HG03571 (cell line): ENCODE measurements at regions not wholly inside any gene's neighbourhood (a gene's known extent, or its start where the extent isn't known, plus 50 kb on each side); places are given as distances from the start of the nearest gene placed in this dataset.

ENCODE experiments used
- ATAC-seq: cut with Tn5 transposase; IDR thresholded peaks from one replicate; pipeline ENCODE4 v1.9.1; 2021; ENCODE audit not compliant: unreplicated experiment

DNA sequence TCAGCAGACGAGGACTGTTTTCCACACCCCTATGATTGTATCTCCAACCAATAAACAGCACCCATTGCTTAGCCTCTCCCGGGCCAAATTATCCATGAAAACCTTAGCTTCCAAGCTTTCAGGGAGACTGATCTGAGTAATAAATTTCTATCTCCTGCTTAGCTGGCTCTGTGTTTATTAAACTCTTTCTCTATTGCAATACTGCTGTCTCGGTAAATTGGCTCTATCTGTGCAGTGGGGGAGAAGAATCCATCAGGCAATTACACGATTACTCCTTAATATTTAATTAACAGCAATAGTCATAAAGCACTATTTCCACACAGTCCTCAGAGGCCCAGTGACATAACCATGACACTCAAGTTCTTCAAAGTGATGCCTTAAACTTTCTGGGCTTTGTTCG, 1122.8 kb downstream of the TYW1 start:
- no peak for ATAC-seq

GRCh38 chr7:68121056-68121455, 1124.4 kb downstream of the TYW1 start:
- no peak for ATAC-seq

GRCh38 chr7:68121655-68122054, 1125.0 kb downstream of the TYW1 start:
- no peak for ATAC-seq

DNA sequence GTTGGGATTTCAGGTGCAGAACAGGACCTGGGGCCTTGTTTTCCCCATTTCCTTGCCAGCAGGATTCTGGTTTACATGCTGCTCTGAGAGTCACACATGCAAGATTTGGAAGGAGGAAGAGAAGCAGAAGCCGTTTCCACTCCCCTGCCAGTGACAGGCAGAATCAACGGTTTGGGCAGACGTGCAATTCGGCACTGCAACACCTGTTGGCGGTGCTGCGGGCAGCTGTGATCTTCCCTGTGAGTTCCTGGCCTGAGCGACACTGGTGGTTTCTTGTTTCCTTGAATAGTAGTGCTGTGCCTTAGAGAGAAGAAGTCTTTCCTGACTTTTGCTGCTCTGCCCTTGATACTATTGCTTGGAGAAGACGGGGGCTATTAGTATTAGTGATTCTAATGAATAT, 1126.2 kb downstream of the TYW1 start:
- no peak for ATAC-seq

- ATAC-seq = no peak
Observed at GRCh38 chr7:68125168-68125567, 1128.5 kb downstream of the TYW1 start.

- no peak for ATAC-seq
Observed at GRCh38 chr7:68133045-68133444, 1136.4 kb downstream of the TYW1 start.

- ATAC-seq = no peak
Observed at GRCh38 chr7:68143345-68143744, 1146.7 kb downstream of the TYW1 start.

DNA sequence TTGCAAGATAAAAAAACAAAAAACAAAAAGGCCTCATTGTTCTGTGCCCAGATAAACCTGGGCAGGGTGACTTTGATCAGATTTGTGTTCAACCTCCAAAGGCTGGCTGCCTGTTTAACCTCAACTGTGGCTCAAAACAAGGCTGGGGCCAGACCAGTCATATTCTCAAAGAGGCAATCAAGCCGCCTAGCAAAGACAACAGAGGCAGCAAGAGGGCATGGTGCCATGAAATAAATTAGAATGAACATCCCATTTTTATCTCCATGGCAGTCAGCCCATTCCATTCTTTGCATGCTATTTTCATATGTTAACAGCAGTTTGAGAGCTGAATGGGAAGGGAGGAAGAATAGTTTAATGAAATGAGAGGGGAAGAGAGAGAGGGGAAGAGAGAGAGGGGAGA, 1150.3 kb downstream of the TYW1 start:
- no peak for ATAC-seq

DNA sequence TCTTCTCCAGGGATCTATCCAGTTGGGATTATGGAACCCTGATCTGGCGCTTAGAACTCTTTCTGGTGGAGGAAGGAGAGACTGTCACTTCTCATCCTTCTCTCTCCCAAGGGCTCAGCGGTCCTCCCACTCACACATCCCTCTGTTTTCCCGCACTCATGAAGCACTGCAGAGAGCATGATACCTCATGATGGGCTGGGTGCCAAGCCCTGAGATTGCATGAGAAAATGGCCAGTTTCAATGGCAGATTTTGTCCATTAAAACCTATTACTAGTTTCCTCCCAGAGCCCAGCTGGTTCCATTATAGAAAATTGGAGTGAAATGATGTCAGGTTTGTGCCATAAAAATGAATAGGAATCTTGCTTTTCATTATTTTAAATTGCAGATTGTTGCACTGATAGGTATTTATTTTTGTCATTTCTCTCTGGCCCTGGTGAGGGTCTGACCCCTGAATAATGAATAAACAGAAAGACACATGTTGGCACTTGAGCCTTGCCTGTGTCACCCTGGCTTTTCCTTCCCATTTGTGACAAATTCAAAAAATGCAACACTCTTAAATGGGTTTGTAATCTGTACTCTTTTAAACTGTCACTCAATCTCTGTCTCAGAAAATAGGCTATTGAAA, 1151.1 kb downstream of the TYW1 start:
- ATAC-seq = no peak

- ATAC-seq = no peak
Observed at GRCh38 chr7:68148440-68148839, 1151.8 kb downstream of the TYW1 start.

DNA sequence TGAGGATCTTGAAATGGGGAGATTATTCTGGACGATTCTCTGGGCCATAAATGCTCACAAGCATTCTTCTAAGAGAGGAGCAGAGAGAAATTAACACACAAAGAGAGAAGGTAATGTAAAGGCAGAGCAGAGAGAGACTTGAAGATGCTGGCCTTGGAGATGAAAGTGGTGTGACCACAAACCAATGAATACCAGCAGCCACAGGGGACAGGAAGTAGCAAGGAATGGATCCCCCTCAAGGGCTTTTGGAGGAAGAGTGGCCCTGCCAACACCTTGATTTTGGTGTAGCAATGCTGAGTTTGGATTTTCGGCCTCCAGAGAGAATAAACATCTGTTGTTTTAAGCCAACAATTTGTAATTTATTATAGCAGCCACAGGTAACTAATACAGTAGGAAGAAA, 1155.6 kb downstream of the TYW1 start:
- ATAC-seq = no peak

- no peak for ATAC-seq
Observed at GRCh38 chr7:68155676-68156075, 1159.0 kb downstream of the TYW1 start.

- ATAC-seq = no peak
Observed at GRCh38 chr7:68158686-68159295, 1162.2 kb downstream of the TYW1 start.

GRCh38 chr7:68162712-68163111, 1166.1 kb downstream of the TYW1 start:
- ATAC-seq = no peak

DNA sequence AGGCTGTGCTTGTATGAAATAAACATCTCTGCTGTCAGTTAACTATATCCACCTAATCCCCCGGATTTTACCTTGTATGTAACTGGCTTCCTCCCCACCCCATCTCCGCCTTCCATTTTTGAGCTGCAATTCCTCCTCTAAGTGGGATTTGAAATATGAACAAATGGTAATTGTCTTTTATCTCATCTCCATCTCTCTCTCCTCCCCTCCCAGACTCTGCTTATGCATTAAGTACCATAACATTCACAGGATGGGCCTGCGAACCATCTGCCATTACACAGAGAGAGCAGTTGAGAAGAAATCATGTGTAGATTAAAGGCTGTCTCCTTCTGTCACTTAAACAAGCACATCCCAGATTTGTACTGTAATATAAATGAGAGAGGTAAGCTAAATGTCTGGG, 1169.9 kb downstream of the TYW1 start:
- no peak for ATAC-seq

- no peak for ATAC-seq
Observed at GRCh38 chr7:68173513-68173912, 1176.9 kb downstream of the TYW1 start.

DNA sequence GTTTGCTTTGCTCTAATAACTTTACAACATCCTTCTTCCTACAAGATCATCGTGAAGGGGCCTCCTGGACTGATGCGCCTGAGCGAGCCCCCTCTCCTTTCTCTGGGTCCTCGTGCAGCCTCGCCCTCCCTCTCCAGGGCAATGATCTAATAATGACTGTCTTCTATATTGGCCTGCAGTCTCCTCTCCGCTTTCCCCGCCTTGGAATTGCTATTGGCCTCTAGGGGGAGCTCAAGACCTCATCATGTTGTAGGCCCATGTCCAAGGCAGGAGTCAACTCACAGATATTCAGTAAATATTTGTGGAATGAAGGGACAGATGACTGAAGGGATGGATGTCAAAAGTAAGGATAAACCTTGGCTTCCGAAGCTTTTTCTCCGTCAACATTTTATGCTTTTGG, 1180.3 kb downstream of the TYW1 start:
- no peak for ATAC-seq

DNA sequence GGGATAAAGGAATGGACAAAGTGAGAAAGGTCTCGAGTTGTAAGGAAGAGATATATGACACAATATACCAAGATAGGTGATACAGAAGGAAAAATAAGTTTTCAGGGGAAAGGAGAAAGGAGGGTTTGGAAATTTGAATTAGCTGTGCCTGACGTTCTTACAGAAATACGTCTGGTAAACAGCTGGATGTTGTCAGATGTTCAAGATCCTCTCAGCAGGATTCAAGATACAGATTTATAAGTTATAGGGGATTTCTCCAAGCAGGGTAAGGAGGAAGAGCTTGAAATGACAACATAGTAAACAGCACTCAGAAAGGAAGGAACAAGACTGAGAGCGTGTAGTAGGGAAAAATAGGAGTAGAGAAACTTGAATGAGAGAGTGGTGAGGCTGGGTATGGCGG, 1184.1 kb downstream of the TYW1 start:
- ATAC-seq = no peak

- no peak for ATAC-seq
Observed at GRCh38 chr7:68183176-68183575, 1186.5 kb downstream of the TYW1 start.

- no peak for ATAC-seq
Observed at GRCh38 chr7:68185631-68186456, 1189.2 kb downstream of the TYW1 start.

DNA sequence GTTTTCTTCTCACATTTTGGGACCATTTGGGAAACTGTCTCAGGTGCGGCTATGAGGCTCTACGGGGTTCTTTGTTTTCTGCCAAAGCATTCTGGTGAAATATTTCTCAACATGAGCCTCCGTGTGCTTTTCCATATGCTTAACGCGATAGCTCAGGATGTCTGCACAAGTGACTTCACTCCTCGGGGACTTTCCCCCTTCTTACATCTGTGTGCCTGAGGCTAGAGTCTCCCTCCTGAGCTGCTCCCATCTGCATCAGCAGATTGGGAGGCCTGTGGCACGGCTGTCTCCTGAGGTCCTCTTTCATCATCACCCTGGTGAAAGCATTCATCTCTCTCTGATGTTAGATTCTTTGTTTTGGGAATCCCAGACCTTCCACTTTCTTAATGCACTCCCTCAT, 1190.9 kb downstream of the TYW1 start:
- ATAC-seq = no peak

GRCh38 chr7:68192941-68193340, 1196.3 kb downstream of the TYW1 start:
- no peak for ATAC-seq
